Loucy (cell line): ENCODE measurements at regions not wholly inside any gene's neighbourhood (a gene's known extent, or its start where the extent isn't known, plus 50 kb on each side); places are given as distances from the start of the nearest gene placed in this dataset.

ENCODE experiments used
- H2AFZ ChIP-seq: fragments of 200-600 bp; sonication (generic); 2 replicates; pipeline ENCODE4 v1.6.0; 2016; ENCODE audit warnings: antibody characterized with exemption, mild to moderate bottlenecking, low read length, moderate library complexity
- H3F3A ChIP-seq: fragments of 200-600 bp; 2 replicates; pipeline ENCODE4 v1.6.0; 2016; ENCODE audit warnings: antibody characterized with exemption, low read depth, mild to moderate bottlenecking
- H3K27me3 ChIP-seq: fragments of 200-600 bp; sonication (generic); 2 replicates; pipeline ENCODE4 v1.6.1; 2014; ENCODE audit warnings: low read length, mild to moderate bottlenecking; ENCODE audit not compliant: insufficient read depth, poor library complexity, severe bottlenecking
- H3K36me3 ChIP-seq: fragments of 200-600 bp; sonication (generic); 2 replicates; pipeline ENCODE4 v1.6.1; 2016; ENCODE audit warnings: low read length; ENCODE audit not compliant: insufficient read depth
- H3K4me1 ChIP-seq: fragments of 200-600 bp; sonication (generic); 2 replicates; pipeline ENCODE4 v1.5.1; 2014; ENCODE audit warnings: low read length, mild to moderate bottlenecking; ENCODE audit not compliant: insufficient read depth, poor library complexity, severe bottlenecking
- H3K4me2 ChIP-seq: fragments of 200-600 bp; sonication (generic); 2 replicates; pipeline ENCODE4 v1.6.0; 2014; ENCODE audit warnings: antibody characterized with exemption, low read length, low read depth, mild to moderate bottlenecking; ENCODE audit not compliant: poor library complexity, severe bottlenecking
- H3K4me3 ChIP-seq: fragments of 200-600 bp; sonication (generic); 2 replicates; pipeline ENCODE4 v1.5.1; 2014; ENCODE audit warnings: low read length, mild to moderate bottlenecking, mixed read lengths; ENCODE audit not compliant: poor library complexity, severe bottlenecking
- H3K79me2 ChIP-seq: fragments of 200-600 bp; sonication (generic); 2 replicates; pipeline ENCODE4 v1.6.1; 2014; ENCODE audit warnings: low read length; ENCODE audit not compliant: insufficient read depth
- H3K9ac ChIP-seq: fragments of 200-600 bp; sonication (generic); 2 replicates; pipeline ENCODE4 v1.6.0; 2014; ENCODE audit warnings: mild to moderate bottlenecking, low read depth, low read length, moderate library complexity; ENCODE audit not compliant: poor library complexity, severe bottlenecking
- H3K9me2 ChIP-seq: fragments of 200-600 bp; sonication (generic); replicated peaks from 2 replicates; pipeline ENCODE4 v1.6.1; 2016; ENCODE audit warnings: low read depth, low read length, mixed read lengths
- H3K9me3 ChIP-seq: fragments of 200-600 bp; sonication (generic); 2 replicates; pipeline ENCODE4 v1.6.1; 2014; ENCODE audit warnings: mild to moderate bottlenecking, antibody characterized with exemption, low read length, low read depth; ENCODE audit not compliant: insufficient read depth
- H4K20me1 ChIP-seq: fragments of 200-600 bp; sonication (generic); 2 replicates; pipeline ENCODE4 v1.6.0; 2014; ENCODE audit warnings: antibody characterized with exemption, low read length, mild to moderate bottlenecking; ENCODE audit not compliant: insufficient read depth, poor library complexity, severe bottlenecking
- EZH2phosphoT487 ChIP-seq: fragments of 200-600 bp; IDR thresholded peaks from 2 replicates; pipeline ENCODE4 v1.6.1; 2018; ENCODE audit warnings: antibody characterized with exemption, mild to moderate bottlenecking, moderate library complexity, borderline replicate concordance
- TF ChIP-seq, protein P1 (sequence below): fragments of 200-600 bp; sonication (generic); conservative IDR thresholded peaks from 2 replicates; pipeline ENCODE4 v1.5.1; 2014; ENCODE audit warnings: mild to moderate bottlenecking, antibody characterized with exemption, low read length

DNA sequence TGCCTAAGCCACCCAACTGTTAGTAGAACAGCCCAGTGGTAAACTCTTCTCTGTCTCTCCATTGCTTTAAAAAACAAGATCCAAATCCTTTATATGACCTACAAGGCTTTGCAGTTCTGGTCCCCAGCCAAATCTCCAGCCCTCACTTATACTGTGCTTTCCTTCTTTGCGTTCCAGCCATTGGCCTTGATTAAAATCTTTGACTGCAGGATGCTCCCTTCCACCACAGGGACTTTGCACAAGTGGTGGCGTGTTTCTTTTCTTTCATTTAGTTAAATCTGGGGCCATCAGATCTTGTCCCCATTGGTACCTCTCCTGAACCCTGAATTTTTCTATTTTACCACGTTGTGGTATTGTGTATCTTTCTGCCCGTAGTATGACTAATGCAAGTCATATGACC, 183.7 kb downstream of the VRK1 start:
- no peaks in the 10 kb centered on the region for H3K9me3 ChIP-seq
- H3K4me1 ChIP-seq: no peaks in the 10 kb centered on the region
- no peak overlapping the region for H3K4me3 ChIP-seq
- no peak overlapping the region for H3K4me2 ChIP-seq
- no peak overlapping the region for H2AFZ ChIP-seq
- no peak overlapping the region for H3K9ac ChIP-seq
- no peaks in the 10 kb centered on the region for H3F3A ChIP-seq
- TF ChIP-seq, protein P1, sequence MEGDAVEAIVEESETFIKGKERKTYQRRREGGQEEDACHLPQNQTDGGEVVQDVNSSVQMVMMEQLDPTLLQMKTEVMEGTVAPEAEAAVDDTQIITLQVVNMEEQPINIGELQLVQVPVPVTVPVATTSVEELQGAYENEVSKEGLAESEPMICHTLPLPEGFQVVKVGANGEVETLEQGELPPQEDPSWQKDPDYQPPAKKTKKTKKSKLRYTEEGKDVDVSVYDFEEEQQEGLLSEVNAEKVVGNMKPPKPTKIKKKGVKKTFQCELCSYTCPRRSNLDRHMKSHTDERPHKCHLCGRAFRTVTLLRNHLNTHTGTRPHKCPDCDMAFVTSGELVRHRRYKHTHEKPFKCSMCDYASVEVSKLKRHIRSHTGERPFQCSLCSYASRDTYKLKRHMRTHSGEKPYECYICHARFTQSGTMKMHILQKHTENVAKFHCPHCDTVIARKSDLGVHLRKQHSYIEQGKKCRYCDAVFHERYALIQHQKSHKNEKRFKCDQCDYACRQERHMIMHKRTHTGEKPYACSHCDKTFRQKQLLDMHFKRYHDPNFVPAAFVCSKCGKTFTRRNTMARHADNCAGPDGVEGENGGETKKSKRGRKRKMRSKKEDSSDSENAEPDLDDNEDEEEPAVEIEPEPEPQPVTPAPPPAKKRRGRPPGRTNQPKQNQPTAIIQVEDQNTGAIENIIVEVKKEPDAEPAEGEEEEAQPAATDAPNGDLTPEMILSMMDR: no peak
- no peak for TF ChIP-seq EZH2phosphoT487
- H4K20me1 ChIP-seq: no peaks in the 10 kb centered on the region
- no peaks in the 10 kb centered on the region for H3K9me2 ChIP-seq
- no peaks in the 10 kb centered on the region for H3K79me2 ChIP-seq
- H3K36me3 ChIP-seq: no peaks in the 10 kb centered on the region
- H3K27me3 ChIP-seq: no peaks in the 10 kb centered on the region

DNA sequence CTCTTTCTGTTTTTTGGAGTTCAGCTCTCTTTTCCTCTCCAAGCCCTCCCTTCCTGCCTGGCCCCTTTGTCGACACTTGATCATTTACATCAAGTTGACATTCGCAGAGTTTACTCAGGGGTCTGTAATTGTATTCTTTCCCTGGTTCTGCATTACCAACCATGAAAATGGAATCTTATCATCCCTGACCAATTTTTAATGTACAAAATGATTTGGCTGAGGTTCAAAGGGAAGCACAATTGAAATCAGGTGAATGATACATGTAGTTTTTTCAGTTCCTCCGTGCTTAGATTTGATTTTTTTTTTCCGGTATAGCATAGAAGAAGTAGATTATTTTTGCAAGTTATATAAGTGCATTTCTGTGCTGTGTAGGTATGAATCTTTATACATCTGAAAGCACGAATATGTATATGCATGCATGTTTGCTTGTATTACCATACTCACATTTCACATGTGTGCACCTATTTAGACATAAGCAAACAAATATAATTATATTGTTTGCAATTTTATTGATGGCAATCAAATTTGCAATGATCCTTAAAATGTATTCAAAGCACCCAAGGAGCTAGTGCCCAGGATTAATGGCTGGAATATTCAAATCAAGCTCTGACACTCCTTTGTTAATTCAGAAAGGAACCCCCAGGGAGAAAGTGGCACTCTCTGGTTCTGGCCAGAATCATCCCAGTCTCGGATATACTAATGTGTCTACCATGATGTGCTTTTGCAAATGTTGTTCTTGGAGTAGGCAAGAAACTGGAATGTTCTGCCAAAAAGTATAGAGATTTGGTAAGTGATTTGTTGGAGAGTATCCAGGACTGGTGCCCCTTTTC, 189.3 kb downstream of the VRK1 start:
- Histone ChIP-seq H3K9ac (no peak overlapping the region), H3K79me2 (no peaks in the 10 kb centered on the region), H3K4me1 (no peaks in the 10 kb centered on the region), H3K4me2 (no peak overlapping the region), H3K27me3 (no peaks in the 10 kb centered on the region), H3F3A (no peaks in the 10 kb centered on the region), H2AFZ (no peak overlapping the region), H3K9me2 (no peaks in the 10 kb centered on the region), H4K20me1 (no peaks in the 10 kb centered on the region), H3K9me3 (no peaks in the 10 kb centered on the region; the same call in 1 of the 2 replicates), H3K36me3 (no peaks in the 10 kb centered on the region), H3K4me3 (no peak overlapping the region)
- TF ChIP-seq, protein P1: no peak
- no peak for TF ChIP-seq EZH2phosphoT487

DNA sequence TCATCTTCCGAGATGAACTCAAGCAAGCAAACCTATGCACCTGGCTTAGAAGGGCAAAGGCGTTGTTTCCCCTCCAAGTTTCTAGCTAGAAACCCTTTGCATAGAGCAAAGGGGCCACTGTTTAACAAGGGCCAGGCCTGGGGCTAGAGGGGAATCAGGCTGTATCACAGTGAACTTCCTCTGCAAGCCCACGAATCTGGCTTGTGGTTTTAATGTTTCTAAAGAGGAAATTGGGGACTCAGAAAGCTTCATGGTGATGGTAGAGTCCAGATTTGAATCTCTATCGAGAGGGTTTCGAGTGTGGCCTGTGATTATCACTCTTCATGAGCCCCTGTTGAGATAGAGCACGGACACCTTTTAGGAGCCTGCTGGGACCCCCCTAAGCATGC, 189.9 kb downstream of the VRK1 start:
- Histone ChIP-seq H3K27me3 (no peaks in the 10 kb centered on the region), H3K4me3 (no peak overlapping the region), H3K4me1 (no peaks in the 10 kb centered on the region), H4K20me1 (no peaks in the 10 kb centered on the region), H3K9me3 (no peaks in the 10 kb centered on the region; the same call in 1 of the 2 replicates), H3K9me2 (no peaks in the 10 kb centered on the region), H3K4me2 (no peak overlapping the region), H3F3A (no peaks in the 10 kb centered on the region), H3K9ac (no peak overlapping the region), H2AFZ (no peak overlapping the region), H3K79me2 (no peaks in the 10 kb centered on the region), H3K36me3 (no peaks in the 10 kb centered on the region)
- TF ChIP-seq, protein P1: no peak
- TF ChIP-seq EZH2phosphoT487: no peak
